GM12864 (cell line): ENCODE measurements at regions not wholly inside any gene's neighbourhood (a gene's known extent, or its start where the extent isn't known, plus 50 kb on each side); places are given as distances from the start of the nearest gene placed in this dataset.

Experiments used
- DNase-seq: peaks from one replicate; pipeline ENCODE4 v3.0.0-alpha.2; 2011; ENCODE audit warnings: low read depth
- H3K4me3 ChIP-seq: 2 replicates; pipeline ENCODE4 v1.5.1; 2011; ENCODE audit warnings: mild to moderate bottlenecking, low read depth, low read length, control low read depth
- CTCF ChIP-seq: IDR thresholded peaks from 2 replicates; pipeline ENCODE4 v1.5.1; 2011; ENCODE audit warnings: low read depth, mild to moderate bottlenecking, moderate library complexity, low read length, control low read depth, inconsistent platforms; ENCODE audit errors: missing control alignments

GRCh38 chr2:217555081-217555876 is 447.5 kb downstream of the TNS1 start:
- no peak overlapping the region for H3K4me3 ChIP-seq
- TF ChIP-seq CTCF = no peak
- DNase-seq = no peak

- DNase-seq = no peak
- no peak for TF ChIP-seq CTCF
- H3K4me3 ChIP-seq = no peak overlapping the region
Measured at GRCh38 chr2:217553679-217554078, 449.1 kb downstream of the TNS1 start.

- DNase-seq = no peak
- H3K4me3 ChIP-seq = no peak overlapping the region
- TF ChIP-seq CTCF = no peak
Measured at GRCh38 chr2:217553202-217553601, 449.6 kb downstream of the TNS1 start.

- no peak for DNase-seq
- H3K4me3 ChIP-seq = no peak overlapping the region
- TF ChIP-seq CTCF = no peak
Measured at GRCh38 chr2:217552081-217552480, 450.7 kb downstream of the TNS1 start.

- H3K4me3 ChIP-seq = no peak overlapping the region
- DNase-seq = no peak
- no peak for TF ChIP-seq CTCF
Measured at GRCh38 chr2:217551252-217551899, 451.4 kb downstream of the TNS1 start.

- TF ChIP-seq CTCF = no peak
- no peak overlapping the region for H3K4me3 ChIP-seq
Measured at GRCh38 chr2:217539126-217539525, 463.7 kb downstream of the TNS1 start.

More at GRCh38 chr2:217539126-217539525, 463.7 kb downstream of the TNS1 start:
- DNase-seq = no peak
